ENCODE measurements at regions not wholly inside any gene's neighbourhood (a gene's known extent, or its start where the extent isn't known, plus 50 kb on each side); places are given as distances from the start of the nearest gene placed in this dataset.

DNA sequence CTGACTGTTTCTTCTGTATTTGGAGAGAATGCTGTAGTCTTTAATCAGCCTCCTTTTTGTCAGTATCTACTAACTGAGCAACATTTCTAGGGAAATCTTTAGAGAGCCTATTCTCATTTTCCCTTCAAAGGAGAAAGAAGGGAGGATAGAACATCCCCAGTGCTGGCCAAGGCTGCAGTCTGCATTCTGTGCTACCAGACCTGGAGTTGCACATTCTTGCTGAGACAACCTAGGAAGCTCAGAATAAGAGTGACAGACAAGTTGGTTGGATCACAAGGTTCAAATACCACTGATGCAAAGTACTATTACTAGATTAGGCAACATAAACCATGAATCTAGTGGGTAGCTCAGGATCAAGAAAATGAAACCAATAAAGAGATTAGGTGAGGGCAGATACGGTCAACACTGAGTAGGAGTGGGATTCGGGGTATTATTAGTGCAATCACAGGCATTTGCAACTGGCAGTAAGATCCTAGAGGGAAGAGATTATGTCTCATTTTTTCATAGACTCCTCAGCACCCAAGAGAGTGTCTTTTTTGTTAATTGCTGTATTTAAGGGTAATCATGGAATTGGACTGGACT, 213.5 kb upstream of the FAM83B start:
- WGBS, 2 donors = 87 to 90% methylated on average over 2 of the region's 2 CpGs
- intact Hi-C loops (cut with DNase I) = no loop called here
- no peaks in the 10 kb centered on the region for H3K36me3 ChIP-seq
- no peaks in the 10 kb centered on the region for H3K27me3 ChIP-seq
- H3K9me3 ChIP-seq = no peaks in the 10 kb centered on the region
- TF ChIP-seq POLR2A (IDR thresholded peaks at IDR 0.05) (no peak), EP300 (IDR thresholded peaks at IDR 0.05) (no peak), POLR2AphosphoS5 (IDR thresholded peaks at IDR 0.05) (no peak)
- TF ChIP-seq, protein P1, sequence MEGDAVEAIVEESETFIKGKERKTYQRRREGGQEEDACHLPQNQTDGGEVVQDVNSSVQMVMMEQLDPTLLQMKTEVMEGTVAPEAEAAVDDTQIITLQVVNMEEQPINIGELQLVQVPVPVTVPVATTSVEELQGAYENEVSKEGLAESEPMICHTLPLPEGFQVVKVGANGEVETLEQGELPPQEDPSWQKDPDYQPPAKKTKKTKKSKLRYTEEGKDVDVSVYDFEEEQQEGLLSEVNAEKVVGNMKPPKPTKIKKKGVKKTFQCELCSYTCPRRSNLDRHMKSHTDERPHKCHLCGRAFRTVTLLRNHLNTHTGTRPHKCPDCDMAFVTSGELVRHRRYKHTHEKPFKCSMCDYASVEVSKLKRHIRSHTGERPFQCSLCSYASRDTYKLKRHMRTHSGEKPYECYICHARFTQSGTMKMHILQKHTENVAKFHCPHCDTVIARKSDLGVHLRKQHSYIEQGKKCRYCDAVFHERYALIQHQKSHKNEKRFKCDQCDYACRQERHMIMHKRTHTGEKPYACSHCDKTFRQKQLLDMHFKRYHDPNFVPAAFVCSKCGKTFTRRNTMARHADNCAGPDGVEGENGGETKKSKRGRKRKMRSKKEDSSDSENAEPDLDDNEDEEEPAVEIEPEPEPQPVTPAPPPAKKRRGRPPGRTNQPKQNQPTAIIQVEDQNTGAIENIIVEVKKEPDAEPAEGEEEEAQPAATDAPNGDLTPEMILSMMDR (IDR thresholded peaks at IDR 0.05) = no peak
- no peak overlapping the region for H3K4me3 ChIP-seq
- no peaks in the 10 kb centered on the region for H3K4me1 ChIP-seq
- H3K27ac ChIP-seq = no peak overlapping the region
- DNase-seq = no peak

DNA sequence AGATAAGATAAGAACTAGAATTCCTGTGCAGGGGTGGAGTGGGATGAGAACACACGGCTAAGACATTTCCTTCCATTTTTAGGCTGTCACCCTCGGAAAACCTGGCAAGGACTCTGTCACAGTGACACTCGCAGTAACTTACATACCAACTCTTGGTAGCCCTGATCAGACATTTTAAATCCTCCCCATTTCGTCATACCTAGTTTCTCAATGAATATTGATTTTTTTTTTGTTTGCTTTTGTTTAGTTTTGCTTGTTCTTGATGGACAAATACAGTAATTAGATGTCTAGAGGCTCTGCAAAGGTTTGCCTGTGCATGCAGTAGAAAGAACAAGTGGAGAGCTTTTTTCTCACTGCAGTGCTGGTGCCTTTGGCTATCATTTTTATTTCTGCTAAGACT, 213.0 kb upstream of the FAM83B start:
- Histone ChIP-seq H3K36me3 (no peaks in the 10 kb centered on the region), H3K4me3 (no peak overlapping the region), H3K27ac (no peak overlapping the region), H3K9me3 (no peaks in the 10 kb centered on the region), H3K4me1 (no peaks in the 10 kb centered on the region), H3K27me3 (no peaks in the 10 kb centered on the region)
- TF ChIP-seq POLR2A (IDR thresholded peaks at IDR 0.05) = no peak
- no peak for TF ChIP-seq EP300 (IDR thresholded peaks at IDR 0.05)
- TF ChIP-seq POLR2AphosphoS5 (IDR thresholded peaks at IDR 0.05) = no peak
- TF ChIP-seq, protein P1 (IDR thresholded peaks at IDR 0.05) = no peak
- no peak for DNase-seq
- intact Hi-C loops (cut with DNase I) = no loop called here
- 76 to 83% methylated on average over 4 of the region's 4 CpGs for WGBS, 2 donors

DNA sequence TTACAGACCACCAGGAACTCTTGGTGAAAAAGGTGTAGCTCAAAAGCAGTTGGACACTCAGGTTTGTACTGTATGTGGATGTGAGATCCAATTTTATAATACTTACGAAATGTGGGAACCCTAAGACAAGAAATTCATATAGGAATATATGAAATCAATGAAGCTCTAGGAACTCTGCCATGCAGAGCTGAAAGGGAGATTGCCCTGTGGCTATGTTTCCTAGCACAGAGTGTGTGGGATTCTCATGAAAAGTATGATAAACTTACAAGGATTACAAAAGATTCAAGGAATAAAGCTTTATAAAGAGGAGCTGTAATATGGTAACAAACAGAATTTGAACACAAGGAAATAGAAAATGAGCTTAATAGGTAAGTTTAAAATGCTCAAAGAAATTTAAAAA, 205.7 kb upstream of the FAM83B start:
- Histone ChIP-seq H3K4me1 (no peaks in the 10 kb centered on the region), H3K27ac (no peak overlapping the region), H3K4me3 (no peak overlapping the region), H3K9me3 (no peaks in the 10 kb centered on the region), H3K36me3 (no peaks in the 10 kb centered on the region), H3K27me3 (no peaks in the 10 kb centered on the region)
- no peak for DNase-seq
- whole genome bisulfite sequencing, 2 donors = 82 to 87% methylated on average over 1 of the region's 1 CpG
- TF ChIP-seq, protein P1 (IDR thresholded peaks at IDR 0.05) = no peak
- TF ChIP-seq POLR2AphosphoS5 (IDR thresholded peaks at IDR 0.05) (no peak), EP300 (IDR thresholded peaks at IDR 0.05) (no peak)
- intact Hi-C loops (cut with DNase I) = no loop called here

DNA sequence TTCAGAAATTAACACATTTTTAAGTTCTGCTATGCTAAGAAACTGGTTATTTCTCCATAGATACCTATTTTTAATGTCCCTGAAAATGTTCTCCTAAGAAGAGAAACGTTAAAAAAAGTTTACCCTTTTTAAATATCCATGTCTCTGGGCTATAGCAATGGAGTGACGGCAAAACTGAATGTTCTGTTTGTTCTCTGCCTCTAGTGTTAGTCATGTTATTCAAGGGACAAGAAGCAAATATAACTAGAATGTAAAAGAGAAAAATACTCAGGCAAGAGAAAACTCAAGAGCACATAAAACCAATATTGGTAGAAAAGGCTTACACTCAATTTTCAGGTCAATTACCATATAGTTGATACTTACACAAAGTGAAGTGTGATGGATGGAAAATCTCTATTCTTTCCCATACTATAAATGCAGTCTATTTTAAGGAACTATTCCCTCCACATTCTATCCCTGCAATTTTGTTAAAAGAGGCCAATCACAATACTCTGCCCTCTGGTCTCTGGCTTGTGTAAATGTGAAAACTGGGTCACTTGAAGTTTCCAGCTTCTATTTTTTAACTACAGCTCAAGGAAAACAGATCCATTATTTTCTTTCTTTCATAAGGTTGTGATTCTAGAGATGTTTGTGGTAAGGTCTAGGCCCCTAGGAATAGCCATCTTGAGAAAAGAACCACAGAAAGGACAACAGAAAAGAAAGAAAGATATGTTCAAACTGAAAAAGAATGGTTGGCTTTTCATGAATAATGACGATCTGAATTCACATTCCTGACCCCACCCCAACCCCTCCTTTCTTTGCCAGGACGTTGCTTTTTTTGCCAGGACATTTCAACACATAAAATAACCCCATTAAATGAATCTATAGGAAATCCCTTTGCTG, 200.3 kb upstream of the FAM83B start:
- Histone ChIP-seq H3K36me3 (no peaks in the 10 kb centered on the region), H3K4me1 (peaks cover 0 to 4% (median 1%) of the 10 kb centered on the region in 4 donors), H3K9me3 (no peaks in the 10 kb centered on the region), H3K4me3 (no peak overlapping the region), H3K27ac (peak overlapping the region in 1 of 4 donors; percentile 50), H3K27me3 (no peaks in the 10 kb centered on the region)
- DNase-seq = no peak
- TF ChIP-seq, protein P1 (IDR thresholded peaks at IDR 0.05) = no peak
- TF ChIP-seq EP300 (IDR thresholded peaks at IDR 0.05) = no peak
- no peak for TF ChIP-seq POLR2AphosphoS5 (IDR thresholded peaks at IDR 0.05)
- TF ChIP-seq POLR2A (IDR thresholded peaks at IDR 0.05) = no peak
- 52 to 57% methylated on average over 4 of the region's 4 CpGs for WGBS, 2 donors
- intact Hi-C loops (cut with DNase I) = no loop called here
